ENCODE measurements at regions not wholly inside any gene's neighbourhood (a gene's known extent, or its start where the extent isn't known, plus 50 kb on each side); places are given as distances from the start of the nearest gene placed in this dataset.

DNA sequence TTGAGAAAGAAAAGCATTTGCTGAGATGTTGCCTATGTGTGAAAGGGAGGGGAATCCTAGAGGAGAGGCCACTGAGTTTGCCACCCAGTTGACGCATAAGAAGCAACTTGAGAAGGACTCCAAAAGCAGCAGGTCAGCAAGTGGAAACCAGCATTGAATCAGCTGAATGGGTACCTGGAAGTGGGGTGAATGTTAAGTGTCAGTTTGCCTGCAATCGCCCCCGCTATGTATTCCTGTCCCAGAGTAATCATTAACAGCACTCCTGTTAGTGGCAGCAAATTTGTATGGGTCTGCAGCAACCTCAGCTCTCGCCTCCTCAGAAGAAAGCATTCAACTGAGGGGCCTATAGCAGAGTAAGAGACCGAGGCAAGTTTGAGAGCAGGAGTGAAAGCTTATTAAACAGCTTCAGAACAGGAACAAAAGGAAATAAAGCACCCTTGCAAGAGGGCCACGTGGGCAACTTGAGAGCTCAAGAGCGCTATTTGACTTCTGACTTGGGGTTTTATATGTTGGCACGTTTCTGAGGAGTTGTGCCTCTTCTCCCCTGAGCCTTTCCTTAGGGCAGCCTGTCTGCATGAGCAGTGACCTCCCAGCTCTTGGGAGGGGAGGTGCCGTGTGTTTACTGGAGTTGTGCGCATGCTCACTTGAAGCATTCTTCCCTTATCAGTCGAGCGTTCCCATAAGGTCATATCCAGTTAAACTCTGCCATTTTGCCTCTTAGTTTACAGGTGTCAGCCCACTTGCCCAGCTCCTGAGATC, 122.6 kb upstream of the PHACTR1 start:
- no peak for DNase-seq (ENCODE audit: low spot score)
- TF ChIP-seq, protein P1, sequence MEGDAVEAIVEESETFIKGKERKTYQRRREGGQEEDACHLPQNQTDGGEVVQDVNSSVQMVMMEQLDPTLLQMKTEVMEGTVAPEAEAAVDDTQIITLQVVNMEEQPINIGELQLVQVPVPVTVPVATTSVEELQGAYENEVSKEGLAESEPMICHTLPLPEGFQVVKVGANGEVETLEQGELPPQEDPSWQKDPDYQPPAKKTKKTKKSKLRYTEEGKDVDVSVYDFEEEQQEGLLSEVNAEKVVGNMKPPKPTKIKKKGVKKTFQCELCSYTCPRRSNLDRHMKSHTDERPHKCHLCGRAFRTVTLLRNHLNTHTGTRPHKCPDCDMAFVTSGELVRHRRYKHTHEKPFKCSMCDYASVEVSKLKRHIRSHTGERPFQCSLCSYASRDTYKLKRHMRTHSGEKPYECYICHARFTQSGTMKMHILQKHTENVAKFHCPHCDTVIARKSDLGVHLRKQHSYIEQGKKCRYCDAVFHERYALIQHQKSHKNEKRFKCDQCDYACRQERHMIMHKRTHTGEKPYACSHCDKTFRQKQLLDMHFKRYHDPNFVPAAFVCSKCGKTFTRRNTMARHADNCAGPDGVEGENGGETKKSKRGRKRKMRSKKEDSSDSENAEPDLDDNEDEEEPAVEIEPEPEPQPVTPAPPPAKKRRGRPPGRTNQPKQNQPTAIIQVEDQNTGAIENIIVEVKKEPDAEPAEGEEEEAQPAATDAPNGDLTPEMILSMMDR (IDR thresholded peaks at IDR 0.05; ENCODE audit: extremely low read depth, missing control alignments) = no peak

DNA sequence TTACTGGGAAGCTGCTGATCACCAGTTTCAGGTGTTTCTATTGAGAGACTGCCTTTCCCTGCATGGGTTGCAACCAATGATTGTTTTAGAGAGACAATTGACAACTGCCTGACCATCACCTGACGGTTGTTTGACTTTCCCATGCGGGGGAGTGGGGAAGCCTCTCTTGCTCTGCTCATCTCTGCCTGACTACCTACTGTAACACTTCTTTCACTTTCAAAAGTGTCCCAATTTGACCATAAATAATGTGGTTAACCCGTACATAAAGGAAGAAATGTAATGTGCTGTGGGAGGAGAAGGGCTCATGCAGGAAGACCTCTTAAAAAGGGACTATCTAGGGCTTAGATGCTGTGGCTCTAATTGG, 122.1 kb upstream of the PHACTR1 start:
- TF ChIP-seq, protein P1 (IDR thresholded peaks at IDR 0.05; ENCODE audit: extremely low read depth, missing control alignments) = no peak

DNA sequence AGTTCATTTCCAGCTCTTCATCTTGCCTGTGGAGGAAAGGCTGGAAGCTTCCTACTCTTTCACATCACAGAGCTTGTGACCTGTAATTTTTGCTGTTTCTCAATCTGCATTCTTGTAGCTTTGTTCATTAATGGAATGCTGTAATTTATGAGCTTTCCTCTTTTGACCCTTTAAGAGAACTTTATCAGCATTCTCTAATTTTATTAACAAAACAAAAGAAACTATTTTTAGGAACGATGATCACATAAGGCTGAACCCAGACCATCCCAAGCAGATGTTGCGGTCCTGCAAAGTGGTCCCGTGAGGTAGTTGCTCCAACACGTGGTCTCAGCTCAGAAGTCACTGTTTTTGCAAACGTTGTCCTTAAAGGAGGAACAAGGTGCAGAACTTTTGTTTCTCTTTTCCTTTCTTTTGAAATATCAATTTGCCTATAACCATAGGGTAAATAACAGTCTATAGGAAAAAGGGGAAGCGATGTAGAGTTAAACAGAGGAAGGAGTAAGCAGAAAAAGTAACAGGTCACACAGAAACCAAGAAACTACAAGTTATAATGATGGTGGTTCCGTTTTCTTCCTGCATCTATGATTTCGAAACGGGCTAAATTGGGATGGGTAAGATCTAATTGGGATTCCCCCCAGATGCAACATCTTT, 121.3 kb upstream of the PHACTR1 start:
- no peak for DNase-seq (ENCODE audit: low spot score)
- TF ChIP-seq, protein P1 (IDR thresholded peaks at IDR 0.05; ENCODE audit: extremely low read depth, missing control alignments) = no peak

More for the DNA sequence above, 122.1 kb upstream of the PHACTR1 start:
- peak; percentile 10 for DNase-seq (ENCODE audit: low spot score)

DNA sequence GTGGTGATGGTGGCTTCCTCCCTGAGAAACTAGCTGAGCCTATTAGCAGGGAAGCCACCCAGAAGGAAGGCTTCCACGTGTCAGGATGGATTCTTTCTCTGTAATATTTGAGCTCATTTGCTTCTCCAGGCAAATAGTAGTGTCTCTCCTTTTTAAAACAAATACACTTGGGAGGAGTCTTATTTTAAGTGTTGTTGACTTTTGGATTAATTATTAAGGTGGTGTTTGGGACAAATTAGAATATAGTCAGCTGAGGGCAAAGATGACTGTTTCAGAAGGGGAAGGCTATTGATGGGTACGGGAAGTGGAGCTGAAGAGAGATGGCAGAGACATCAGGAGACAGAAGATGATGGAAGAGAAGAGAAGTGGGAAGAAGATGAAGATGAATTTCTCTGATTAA, 119.8 kb upstream of the PHACTR1 start:
- TF ChIP-seq, protein P1 (IDR thresholded peaks at IDR 0.05; ENCODE audit: extremely low read depth, missing control alignments) = no peak
- DNase-seq (ENCODE audit: low spot score) = no peak

DNA sequence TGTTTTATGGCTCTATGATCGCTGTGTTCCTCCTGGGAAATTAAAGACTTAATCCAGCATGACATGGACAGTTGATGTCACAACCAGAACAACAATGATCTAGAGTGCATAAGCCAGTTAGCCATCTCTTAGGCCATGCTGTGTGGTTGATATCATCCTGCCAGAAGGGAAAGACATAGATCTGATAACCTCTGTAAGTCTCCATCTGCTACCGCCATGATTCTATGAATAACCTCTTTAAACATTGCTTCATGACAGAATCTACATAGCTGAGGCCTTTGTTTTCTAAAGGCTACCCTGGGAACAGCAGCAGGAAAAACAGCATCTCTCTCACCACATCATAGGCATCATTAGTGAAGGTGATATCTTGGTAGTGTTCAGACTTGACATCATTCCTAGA, 117.6 kb upstream of the PHACTR1 start:
- DNase-seq (ENCODE audit: low spot score) = no peak
- TF ChIP-seq, protein P1 (IDR thresholded peaks at IDR 0.05; ENCODE audit: extremely low read depth, missing control alignments) = no peak

DNA sequence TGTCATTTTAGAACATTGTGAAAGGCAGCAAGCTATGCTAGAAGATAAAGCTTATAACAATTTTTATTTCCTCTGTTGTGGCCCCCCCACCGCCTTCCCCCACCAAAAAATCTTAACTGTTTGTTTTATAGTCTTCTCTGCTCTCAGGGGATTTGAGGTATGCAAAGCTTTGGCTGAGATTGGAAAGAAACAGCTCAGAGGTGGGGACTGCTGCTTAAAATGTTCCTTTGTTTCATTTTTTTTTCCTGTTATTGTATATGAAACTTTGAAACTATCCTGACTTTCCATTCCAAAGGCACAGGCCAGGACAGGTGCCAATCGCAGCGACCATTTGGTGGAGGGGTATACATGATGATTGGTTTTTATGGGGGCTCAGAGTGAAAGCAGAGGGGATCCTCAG, 114.7 kb upstream of the PHACTR1 start:
- TF ChIP-seq, protein P1 (IDR thresholded peaks at IDR 0.05; ENCODE audit: extremely low read depth, missing control alignments) = no peak
- DNase-seq (ENCODE audit: low spot score) = no peak

DNA sequence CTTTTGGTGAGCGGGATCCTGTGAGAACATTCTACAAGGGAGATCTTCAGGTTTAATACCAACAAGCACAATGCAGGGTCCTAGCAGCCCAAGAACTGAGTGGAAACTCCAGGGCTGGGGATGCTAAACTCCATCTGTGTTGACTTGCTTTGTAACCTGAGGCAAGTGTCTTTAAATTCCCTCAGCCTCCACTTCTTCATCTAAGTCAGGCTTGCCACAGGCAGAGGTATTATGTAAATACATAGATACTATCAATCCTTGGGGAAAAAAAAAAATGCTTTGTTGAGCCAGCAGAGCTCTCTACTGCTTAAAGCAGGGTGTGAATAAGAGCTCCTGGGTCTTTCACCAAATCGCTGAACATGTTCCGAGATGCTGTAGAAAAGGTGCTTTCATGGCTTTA, 114.2 kb upstream of the PHACTR1 start:
- DNase-seq (ENCODE audit: low spot score) = no peak
- TF ChIP-seq, protein P1 (IDR thresholded peaks at IDR 0.05; ENCODE audit: extremely low read depth, missing control alignments) = no peak

Data from GM20000 (cell line).